ENCODE measurements at regions not wholly inside any gene's neighbourhood (a gene's known extent, or its start where the extent isn't known, plus 50 kb on each side); places are given as distances from the start of the nearest gene placed in this dataset.

DNA sequence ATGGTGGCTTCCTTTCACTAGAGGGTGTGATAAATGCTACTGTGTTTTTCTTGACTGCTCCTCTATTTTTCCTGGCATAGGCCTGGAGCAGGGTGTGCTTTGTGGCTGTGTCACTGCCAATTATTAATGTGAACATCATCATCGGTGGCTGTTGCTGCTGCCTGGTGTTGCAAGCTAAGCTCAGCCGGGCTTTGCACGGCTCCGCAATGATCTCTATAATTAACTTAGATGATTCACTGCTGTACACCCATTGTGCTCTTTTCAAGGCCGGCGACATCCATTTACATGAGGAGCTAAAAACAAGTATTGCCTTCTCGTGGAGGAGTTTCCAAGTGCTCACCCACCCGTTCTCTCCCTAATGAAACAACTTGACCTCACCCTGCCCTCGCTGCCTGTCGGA lies 160.1 kb upstream of the IRX3 start:
- Histone ChIP-seq H3K27ac (ENCODE audit: low read depth, low read length) (no peak overlapping the region), H3K36me3 (ENCODE audit: control insufficient read depth, insufficient read depth, low read length) (no peaks in the 10 kb centered on the region), H3K4me1 (ENCODE audit: control insufficient read depth, insufficient read depth, low read length) (no peaks in the 10 kb centered on the region), H3K27me3 (ENCODE audit: control insufficient read depth, insufficient read depth, low read length) (no peaks in the 10 kb centered on the region), H3K9me3 (ENCODE audit: control insufficient read depth, insufficient read depth, low read length) (no peaks in the 10 kb centered on the region), H3K9ac (ENCODE audit: low read depth, low read length) (no peak overlapping the region), H3K4me3 (ENCODE audit: low read depth, low read length) (no peak overlapping the region)

DNA sequence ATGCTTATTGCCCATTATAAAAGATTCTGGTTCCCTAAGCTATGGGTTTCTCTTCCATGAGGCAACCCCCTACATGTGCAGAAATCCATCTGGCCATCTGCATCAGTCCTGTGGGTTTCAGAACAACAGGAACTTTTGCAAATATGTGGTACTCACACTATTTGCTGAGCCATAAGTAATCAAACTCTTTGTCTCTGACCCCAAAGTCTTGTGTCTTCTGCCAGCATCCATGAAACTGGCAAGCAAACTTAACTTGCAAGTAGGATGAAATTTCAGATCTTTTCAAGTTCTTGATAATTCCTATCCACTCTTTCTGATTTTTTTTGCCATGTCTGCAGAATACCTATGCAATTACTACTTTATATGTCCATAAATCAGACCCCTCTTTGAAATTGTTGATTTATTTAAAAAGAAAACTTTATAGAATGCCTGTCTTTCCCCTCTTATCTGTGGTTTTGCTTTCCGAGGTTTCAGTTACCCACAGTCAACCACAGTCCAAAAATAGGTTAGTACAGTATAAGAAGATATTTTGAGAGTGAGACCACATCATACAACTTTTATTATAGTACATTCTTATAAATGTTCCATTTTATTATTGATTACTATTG lies 158.4 kb upstream of the IRX3 start:
- Histone ChIP-seq H3K4me3 (ENCODE audit: low read depth, low read length) (no peak overlapping the region), H3K9me3 (ENCODE audit: control insufficient read depth, insufficient read depth, low read length) (no peaks in the 10 kb centered on the region), H3K27ac (ENCODE audit: low read depth, low read length) (no peak overlapping the region), H3K36me3 (ENCODE audit: control insufficient read depth, insufficient read depth, low read length) (no peaks in the 10 kb centered on the region), H3K9ac (ENCODE audit: low read depth, low read length) (no peak overlapping the region), H3K4me1 (ENCODE audit: control insufficient read depth, insufficient read depth, low read length) (no peaks in the 10 kb centered on the region), H3K27me3 (ENCODE audit: control insufficient read depth, insufficient read depth, low read length) (no peaks in the 10 kb centered on the region)

DNA sequence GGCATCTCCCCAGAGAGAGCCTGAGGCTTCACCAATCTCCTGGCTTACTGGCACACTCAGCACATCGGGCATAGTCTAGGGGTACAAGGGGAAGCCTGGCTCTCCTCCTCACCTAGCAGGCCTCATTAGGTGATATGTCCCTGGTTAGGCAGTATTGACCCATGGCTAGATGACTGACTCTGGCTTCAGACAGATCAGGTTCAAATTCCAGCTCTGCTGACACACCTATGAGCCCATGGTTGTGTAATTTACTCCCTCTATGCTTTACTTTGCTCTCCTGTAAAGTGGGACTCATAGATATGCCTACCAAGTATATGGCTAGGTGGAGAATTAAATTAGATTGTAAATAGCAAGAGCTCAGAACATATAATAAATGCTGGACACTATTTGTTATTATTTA lies 157.3 kb upstream of the IRX3 start:
- Histone ChIP-seq H3K9me3 (ENCODE audit: control insufficient read depth, insufficient read depth, low read length) (no peaks in the 10 kb centered on the region), H3K27ac (ENCODE audit: low read depth, low read length) (no peak overlapping the region), H3K27me3 (ENCODE audit: control insufficient read depth, insufficient read depth, low read length) (no peaks in the 10 kb centered on the region), H3K9ac (ENCODE audit: low read depth, low read length) (no peak overlapping the region), H3K4me3 (ENCODE audit: low read depth, low read length) (no peak overlapping the region), H3K4me1 (ENCODE audit: control insufficient read depth, insufficient read depth, low read length) (no peaks in the 10 kb centered on the region), H3K36me3 (ENCODE audit: control insufficient read depth, insufficient read depth, low read length) (no peaks in the 10 kb centered on the region)

DNA sequence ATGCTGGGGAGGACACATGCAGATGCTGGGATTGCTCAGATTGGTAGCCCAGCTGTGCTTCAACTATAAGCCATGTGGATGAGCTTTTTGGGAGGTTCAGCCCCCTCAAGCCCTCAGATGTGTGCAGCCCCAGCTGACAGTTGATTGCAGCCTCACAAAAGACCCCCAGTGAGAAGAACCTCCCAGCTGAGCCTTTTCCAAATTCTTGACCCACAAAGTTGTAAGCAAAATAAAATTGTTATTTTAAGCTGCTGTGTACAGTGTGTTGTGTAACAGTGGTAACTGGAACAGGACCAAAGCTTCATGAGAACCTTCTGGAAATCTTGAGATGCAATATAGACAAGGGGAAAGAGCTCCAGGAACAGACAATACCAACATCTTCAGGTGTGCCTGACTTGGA lies 156.8 kb upstream of the IRX3 start:
- no peaks in the 10 kb centered on the region for H3K36me3 ChIP-seq (ENCODE audit: control insufficient read depth, insufficient read depth, low read length)
- no peak overlapping the region for H3K4me3 ChIP-seq (ENCODE audit: low read depth, low read length)
- H3K27me3 ChIP-seq (ENCODE audit: control insufficient read depth, insufficient read depth, low read length), result no peaks in the 10 kb centered on the region
- no peak overlapping the region for H3K9ac ChIP-seq (ENCODE audit: low read depth, low read length)
- no peaks in the 10 kb centered on the region for H3K9me3 ChIP-seq (ENCODE audit: control insufficient read depth, insufficient read depth, low read length)
- no peak overlapping the region for H3K27ac ChIP-seq (ENCODE audit: low read depth, low read length)
- no peaks in the 10 kb centered on the region for H3K4me1 ChIP-seq (ENCODE audit: control insufficient read depth, insufficient read depth, low read length)

DNA sequence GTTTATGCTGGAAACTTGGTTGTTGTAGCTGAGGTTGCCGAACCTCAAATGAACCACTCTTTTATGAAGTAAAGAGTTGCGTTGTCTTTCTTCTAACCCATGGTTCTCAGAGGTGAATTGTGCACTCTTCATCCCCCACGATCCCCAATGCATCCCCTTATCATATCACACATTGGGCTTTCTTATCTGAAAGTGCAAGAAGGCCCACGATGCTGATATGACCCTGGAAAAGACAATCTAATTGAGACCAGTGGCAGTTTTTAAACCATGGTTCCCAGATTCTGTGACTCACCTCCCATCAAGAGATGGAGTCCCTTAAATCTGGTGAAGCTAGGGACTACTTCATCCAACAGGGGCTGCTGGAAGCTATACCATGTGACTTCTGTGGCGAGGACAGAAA lies 156.3 kb upstream of the IRX3 start:
- no peaks in the 10 kb centered on the region for H3K27me3 ChIP-seq (ENCODE audit: control insufficient read depth, insufficient read depth, low read length)
- no peak overlapping the region for H3K4me3 ChIP-seq (ENCODE audit: low read depth, low read length)
- H3K27ac ChIP-seq (ENCODE audit: low read depth, low read length), result no peak overlapping the region
- no peaks in the 10 kb centered on the region for H3K9me3 ChIP-seq (ENCODE audit: control insufficient read depth, insufficient read depth, low read length)
- no peaks in the 10 kb centered on the region for H3K4me1 ChIP-seq (ENCODE audit: control insufficient read depth, insufficient read depth, low read length)
- H3K36me3 ChIP-seq (ENCODE audit: control insufficient read depth, insufficient read depth, low read length), result no peaks in the 10 kb centered on the region
- H3K9ac ChIP-seq (ENCODE audit: low read depth, low read length), result no peak overlapping the region

DNA sequence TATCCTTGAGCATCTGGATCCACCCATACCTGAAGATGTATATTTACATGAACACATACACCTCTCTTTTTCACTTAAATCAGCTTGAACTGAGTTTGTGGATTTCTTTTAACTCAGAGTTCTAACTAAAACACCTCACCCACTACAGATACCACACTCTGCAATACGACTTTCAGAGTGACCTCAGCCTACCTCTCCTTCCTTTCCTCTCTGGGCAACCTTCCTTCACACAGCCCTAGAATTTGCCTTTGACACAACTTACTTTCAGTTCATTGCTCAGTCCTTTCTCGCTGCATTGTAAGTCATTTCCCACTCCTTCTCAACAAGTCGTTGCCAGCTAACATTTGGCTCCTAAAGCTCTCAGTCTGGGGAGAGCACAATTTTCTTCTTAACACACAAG lies 151.9 kb upstream of the IRX3 start:
- no peak overlapping the region for H3K9ac ChIP-seq (ENCODE audit: low read depth, low read length)
- H3K27me3 ChIP-seq (ENCODE audit: control insufficient read depth, insufficient read depth, low read length), result no peaks in the 10 kb centered on the region
- H3K4me1 ChIP-seq (ENCODE audit: control insufficient read depth, insufficient read depth, low read length), result no peaks in the 10 kb centered on the region
- H3K9me3 ChIP-seq (ENCODE audit: control insufficient read depth, insufficient read depth, low read length), result no peaks in the 10 kb centered on the region
- no peaks in the 10 kb centered on the region for H3K36me3 ChIP-seq (ENCODE audit: control insufficient read depth, insufficient read depth, low read length)
- H3K27ac ChIP-seq (ENCODE audit: low read depth, low read length), result no peak overlapping the region
- H3K4me3 ChIP-seq (ENCODE audit: low read depth, low read length), result no peak overlapping the region

DNA sequence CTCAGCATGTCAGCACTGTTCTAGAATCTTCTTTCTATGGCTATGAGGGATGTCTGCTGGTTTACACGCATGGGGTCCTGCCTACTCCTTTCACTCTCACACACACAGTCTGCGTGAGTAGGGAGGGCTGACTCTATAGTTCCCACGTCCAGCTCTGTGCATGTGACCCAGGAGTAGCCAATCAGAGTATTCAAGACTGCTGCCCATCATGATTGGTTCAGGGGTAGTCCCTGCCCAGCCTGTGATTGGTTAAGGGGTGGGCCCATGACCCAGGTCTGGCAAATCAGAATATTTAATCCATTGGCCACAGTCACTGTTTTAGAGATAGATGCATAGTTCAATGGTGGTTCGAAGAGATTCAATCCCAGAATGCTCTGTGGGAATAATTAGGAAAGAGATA lies 151.3 kb upstream of the IRX3 start:
- Histone ChIP-seq H3K27ac (ENCODE audit: low read depth, low read length) (no peak overlapping the region), H3K4me3 (ENCODE audit: low read depth, low read length) (no peak overlapping the region), H3K27me3 (ENCODE audit: control insufficient read depth, insufficient read depth, low read length) (no peaks in the 10 kb centered on the region), H3K9me3 (ENCODE audit: control insufficient read depth, insufficient read depth, low read length) (no peaks in the 10 kb centered on the region), H3K36me3 (ENCODE audit: control insufficient read depth, insufficient read depth, low read length) (no peaks in the 10 kb centered on the region), H3K9ac (ENCODE audit: low read depth, low read length) (no peak overlapping the region), H3K4me1 (ENCODE audit: control insufficient read depth, insufficient read depth, low read length) (no peaks in the 10 kb centered on the region)

DNA sequence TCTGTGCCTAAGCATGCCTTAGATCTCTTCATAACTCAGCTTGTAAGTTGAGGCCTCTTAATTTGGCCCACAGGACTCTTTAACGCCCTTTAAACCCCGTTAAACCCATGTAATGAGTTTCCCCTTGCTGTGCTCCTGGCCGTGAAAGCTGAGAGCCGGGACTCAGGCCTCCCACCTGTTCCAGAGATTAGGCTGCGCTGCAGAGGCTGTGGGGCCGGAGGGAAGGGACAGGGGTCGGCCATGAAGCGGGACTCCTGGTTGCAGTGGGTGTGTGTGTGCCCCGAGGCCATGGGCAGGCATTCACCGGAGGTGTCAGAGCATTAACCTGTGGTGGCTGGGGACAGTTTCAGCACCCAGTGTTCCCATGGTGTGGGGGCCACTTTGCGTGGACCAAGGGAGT lies 150.8 kb upstream of the IRX3 start:
- H3K27me3 ChIP-seq (ENCODE audit: control insufficient read depth, insufficient read depth, low read length), result no peaks in the 10 kb centered on the region
- H3K36me3 ChIP-seq (ENCODE audit: control insufficient read depth, insufficient read depth, low read length), result no peaks in the 10 kb centered on the region

DNA sequence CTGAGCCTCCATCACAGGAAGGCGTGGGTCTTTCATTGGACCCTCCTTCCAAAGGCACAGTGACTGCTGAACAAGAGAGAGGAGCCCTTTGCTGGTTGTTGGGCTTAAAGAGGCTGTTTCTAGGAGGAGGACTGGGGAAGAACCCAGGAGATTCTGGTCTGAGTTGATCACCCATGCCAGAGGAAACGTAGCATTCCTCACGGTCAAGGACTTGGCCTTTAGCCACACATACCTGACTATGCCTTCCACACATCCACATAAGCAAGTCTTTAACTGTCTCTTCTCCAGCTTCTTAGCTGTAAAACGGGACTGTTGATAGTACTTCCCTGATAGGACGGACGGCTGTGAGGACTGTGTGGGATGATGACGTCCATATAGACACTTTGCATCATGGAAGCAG lies 149.8 kb upstream of the IRX3 start:
- Histone ChIP-seq H3K9me3 (ENCODE audit: control insufficient read depth, insufficient read depth, low read length) (no peaks in the 10 kb centered on the region), H3K36me3 (ENCODE audit: control insufficient read depth, insufficient read depth, low read length) (no peaks in the 10 kb centered on the region), H3K27ac (ENCODE audit: low read depth, low read length) (no peak overlapping the region), H3K9ac (ENCODE audit: low read depth, low read length) (no peak overlapping the region), H3K4me3 (ENCODE audit: low read depth, low read length) (no peak overlapping the region), H3K4me1 (ENCODE audit: control insufficient read depth, insufficient read depth, low read length) (no peaks in the 10 kb centered on the region), H3K27me3 (ENCODE audit: control insufficient read depth, insufficient read depth, low read length) (peaks cover 10% of the 10 kb centered on the region; the same call in 1 of the 2 replicates)

More for the DNA sequence above, 150.8 kb upstream of the IRX3 start:
- Histone ChIP-seq H3K27ac (ENCODE audit: low read depth, low read length) (no peak overlapping the region), H3K4me3 (ENCODE audit: low read depth, low read length) (no peak overlapping the region), H3K9me3 (ENCODE audit: control insufficient read depth, insufficient read depth, low read length) (no peaks in the 10 kb centered on the region), H3K4me1 (ENCODE audit: control insufficient read depth, insufficient read depth, low read length) (no peaks in the 10 kb centered on the region), H3K9ac (ENCODE audit: low read depth, low read length) (no peak overlapping the region)

DNA sequence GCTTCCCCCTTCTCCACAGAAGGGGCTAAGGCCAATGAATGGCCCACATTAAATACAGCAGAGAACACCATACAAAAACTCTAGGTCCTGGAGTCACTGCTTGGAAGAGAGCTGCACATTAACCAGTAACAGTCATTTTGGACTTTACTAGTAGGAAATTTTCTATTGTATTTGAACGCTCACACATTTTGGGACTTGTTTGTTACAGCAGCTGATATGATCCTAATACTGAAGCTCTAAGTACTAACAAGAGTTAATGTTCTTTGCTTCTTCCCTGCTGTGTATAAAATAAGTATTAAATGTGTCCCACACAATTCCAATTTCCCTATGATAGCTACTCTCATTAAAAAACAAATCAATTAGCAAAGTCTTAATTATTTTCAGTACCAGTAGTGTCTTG lies 148.3 kb upstream of the IRX3 start:
- Histone ChIP-seq H3K27me3 (ENCODE audit: control insufficient read depth, insufficient read depth, low read length) (peaks cover 23% of the 10 kb centered on the region), H3K4me1 (ENCODE audit: control insufficient read depth, insufficient read depth, low read length) (peaks cover 10% of the 10 kb centered on the region; the same call in 1 of the 2 replicates), H3K36me3 (ENCODE audit: control insufficient read depth, insufficient read depth, low read length) (no peaks in the 10 kb centered on the region), H3K27ac (ENCODE audit: low read depth, low read length) (no peak overlapping the region), H3K9ac (ENCODE audit: low read depth, low read length) (no peak overlapping the region), H3K9me3 (ENCODE audit: control insufficient read depth, insufficient read depth, low read length) (peaks cover 1% of the 10 kb centered on the region; the same call in 1 of the 2 replicates), H3K4me3 (ENCODE audit: low read depth, low read length) (no peak overlapping the region)

DNA sequence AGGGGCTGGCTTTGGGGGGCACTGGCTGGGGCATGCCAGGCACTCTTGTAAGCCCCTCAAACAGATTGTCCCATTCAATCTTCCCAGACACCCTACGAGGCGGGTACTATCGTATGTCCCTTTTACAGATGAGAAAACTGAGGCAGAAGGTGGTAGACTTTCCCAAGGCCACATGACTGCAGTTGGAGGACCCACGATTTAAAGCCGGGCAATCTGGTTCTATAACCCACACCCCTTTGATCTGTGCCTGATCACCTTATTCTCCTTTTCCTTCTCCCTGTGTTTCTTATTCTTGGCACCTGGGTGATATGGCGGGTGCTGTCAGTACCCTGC lies 146.3 kb upstream of the IRX3 start:
- Histone ChIP-seq H3K4me3 (ENCODE audit: low read depth, low read length) (no peak overlapping the region), H3K4me1 (ENCODE audit: control insufficient read depth, insufficient read depth, low read length) (peaks cover 10% of the 10 kb centered on the region; the same call in 1 of the 2 replicates), H3K27me3 (ENCODE audit: control insufficient read depth, insufficient read depth, low read length) (peaks cover 42% of the 10 kb centered on the region), H3K27ac (ENCODE audit: low read depth, low read length) (no peak overlapping the region), H3K36me3 (ENCODE audit: control insufficient read depth, insufficient read depth, low read length) (no peaks in the 10 kb centered on the region), H3K9ac (ENCODE audit: low read depth, low read length) (no peak overlapping the region), H3K9me3 (ENCODE audit: control insufficient read depth, insufficient read depth, low read length) (peaks cover 8% of the 10 kb centered on the region; the same call in 1 of the 2 replicates)

All from HUES48 (cell line).